Neural cell (in vitro differentiated cells): ENCODE measurements at regions not wholly inside any gene's neighbourhood (a gene's known extent, or its start where the extent isn't known, plus 50 kb on each side); places are given as distances from the start of the nearest gene placed in this dataset.

Experiments used
- H2AFZ ChIP-seq: fragments of 200-600, 300-800 bp; sonication (generic), shearing (Covaris generic); 2 replicates; pipeline ENCODE4 v1.6.0; 2014; ENCODE audit warnings: low read depth, mild to moderate bottlenecking, antibody characterized with exemption, low read length, moderate library complexity
- H3F3A ChIP-seq: fragments of 200-600 bp; shearing (Covaris generic); 2 replicates; pipeline ENCODE4 v1.6.1; 2016; ENCODE audit warnings: mild to moderate bottlenecking, moderate library complexity, mixed read lengths, antibody characterized with exemption, low read length; ENCODE audit not compliant: insufficient read depth, poor library complexity, severe bottlenecking
- H3K27ac ChIP-seq: fragments of 200-600, 300-800 bp; sonication (generic), shearing (Covaris generic); 2 replicates; pipeline ENCODE4 v1.5.1; 2014; ENCODE audit warnings: mild to moderate bottlenecking, low read length, moderate library complexity
- H3K27me3 ChIP-seq: fragments of 300-800, 200-600 bp; sonication (generic), shearing (Covaris generic); 2 replicates; pipeline ENCODE4 v1.6.0; 2014; ENCODE audit warnings: mild to moderate bottlenecking, low read depth, low read length, moderate library complexity; ENCODE audit not compliant: insufficient read depth
- H3K36me3 ChIP-seq: fragments of 300-800, 200-600 bp; sonication (generic), shearing (Covaris generic); 2 replicates; pipeline ENCODE4 v1.5.1; 2014; ENCODE audit warnings: mild to moderate bottlenecking, antibody characterized with exemption, low read length, moderate library complexity; ENCODE audit not compliant: insufficient read depth
- H3K4me2 ChIP-seq: fragments of 300-800, 200-600 bp; sonication (generic), shearing (Covaris generic); 2 replicates; pipeline ENCODE4 v1.6.0; 2014; ENCODE audit warnings: mild to moderate bottlenecking, low read length
- H3K4me3 ChIP-seq: fragments of 300-800, 200-600 bp; sonication (generic), shearing (Covaris generic); 2 replicates; pipeline ENCODE4 v1.5.1; 2014; ENCODE audit warnings: mild to moderate bottlenecking, low read length, moderate library complexity
- H3K79me2 ChIP-seq: fragments of 200-600 bp; shearing (Covaris generic); replicated peaks from 2 replicates; pipeline ENCODE4 v1.6.0; 2014; ENCODE audit warnings: mild to moderate bottlenecking, low read length, moderate library complexity; ENCODE audit not compliant: insufficient read depth
- H3K9ac ChIP-seq: fragments of 300-800, 200-600 bp; sonication (generic), shearing (Covaris generic); 2 replicates; pipeline ENCODE4 v1.6.1; 2016; ENCODE audit warnings: mild to moderate bottlenecking, low read length, mixed read lengths
- H3K9me2 ChIP-seq: fragments of 200-600 bp; shearing (Covaris generic); 2 replicates; pipeline ENCODE4 v1.6.1; 2016; ENCODE audit warnings: mild to moderate bottlenecking, low read length, mixed read lengths; ENCODE audit not compliant: insufficient read depth
- H3K9me3 ChIP-seq: fragments of 200-600, 300-800 bp; sonication (generic), shearing (Covaris generic); 2 replicates; pipeline ENCODE4 v1.6.1; 2016; ENCODE audit warnings: mild to moderate bottlenecking, mixed run types, low read length, moderate library complexity, mixed read lengths
- H4K20me1 ChIP-seq: fragments of 200-600 bp; shearing (Covaris generic); 2 replicates; pipeline ENCODE4 v1.6.1; 2016; ENCODE audit warnings: mild to moderate bottlenecking, mixed run types; ENCODE audit not compliant: insufficient read depth
- CTCF ChIP-seq: fragments of 450-650 bp; IDR thresholded peaks from 2 replicates; pipeline ENCODE4 v1.5.1; 2014; ENCODE audit warnings: antibody characterized with exemption, mild to moderate bottlenecking, moderate library complexity; ENCODE audit not compliant: poor library complexity, severe bottlenecking
- EP300 ChIP-seq: fragments of 450-650 bp; conservative IDR thresholded peaks from 2 replicates; pipeline ENCODE4 v1.6.1; 2014; ENCODE audit warnings: antibody characterized with exemption, mild to moderate bottlenecking, moderate library complexity; ENCODE audit not compliant: poor library complexity, severe bottlenecking
- EZH2 ChIP-seq: fragments of 200-600, 300-800 bp; shearing (Covaris generic), sonication (generic); IDR thresholded peaks from 2 replicates; pipeline ENCODE4 v1.6.1; 2014; ENCODE audit warnings: antibody characterized with exemption, low read length, borderline replicate concordance, mild to moderate bottlenecking; ENCODE audit not compliant: insufficient read depth, poor library complexity, severe bottlenecking
- MXI1 ChIP-seq: fragments of 450-650 bp; conservative IDR thresholded peaks from 2 replicates; pipeline ENCODE4 v1.6.1; 2014; ENCODE audit warnings: antibody characterized with exemption, mild to moderate bottlenecking; ENCODE audit not compliant: poor library complexity, severe bottlenecking
- POLR2AphosphoS5 ChIP-seq: IDR thresholded peaks from 2 replicates; pipeline ENCODE4 v1.6.1; 2012
- RAD21 ChIP-seq: fragments of 450-650 bp; conservative IDR thresholded peaks from 2 replicates; pipeline ENCODE4 v1.6.1; 2014; ENCODE audit warnings: antibody characterized with exemption, mild to moderate bottlenecking, moderate library complexity
- REST ChIP-seq: IDR thresholded peaks from 2 replicates; pipeline ENCODE4 v1.6.1; 2012; ENCODE audit warnings: borderline replicate concordance
- SMC3 ChIP-seq: fragments of 450-650 bp; conservative IDR thresholded peaks from 2 replicates; pipeline ENCODE4 v1.6.1; 2014; ENCODE audit warnings: antibody characterized with exemption, mild to moderate bottlenecking, moderate library complexity; ENCODE audit not compliant: poor library complexity
- TAF1 ChIP-seq: IDR thresholded peaks from 2 replicates; pipeline ENCODE4 v1.6.1; 2012; ENCODE audit warnings: low read depth

GRCh38 chr15:96891046-96891445, 560.5 kb downstream of the NR2F2 start:
- Histone ChIP-seq H2AFZ (no peak overlapping the region), H3K9me3 (no peaks in the 10 kb centered on the region), H4K20me1 (no peaks in the 10 kb centered on the region), H3K9me2 (no peaks in the 10 kb centered on the region), H3K27ac (no peak overlapping the region), H3K36me3 (no peaks in the 10 kb centered on the region), H3K4me3 (no peak overlapping the region), H3K79me2 (no peaks in the 10 kb centered on the region), H3F3A (no peaks in the 10 kb centered on the region), H3K4me2 (no peak overlapping the region), H3K27me3 (peaks cover 39% of the 10 kb centered on the region), H3K9ac (no peak overlapping the region)
- no peak for TF ChIP-seq EP300
- no peak for TF ChIP-seq POLR2AphosphoS5
- TF ChIP-seq CTCF, result no peak
- TF ChIP-seq MXI1, result no peak
- TF ChIP-seq EZH2, result no peak
- no peak for TF ChIP-seq SMC3
- TF ChIP-seq RAD21, result no peak
- TF ChIP-seq REST, result no peak
- no peak for TF ChIP-seq TAF1

GRCh38 chr15:96893159-96893906, 562.8 kb downstream of the NR2F2 start:
- TF ChIP-seq POLR2AphosphoS5 (no peak), RAD21 (peak; percentile 83), CTCF (peak; percentile 81), SMC3 (peak; percentile 87)
- Histone ChIP-seq H3K9ac (no peak overlapping the region), H3K4me2 (no peak overlapping the region)

More at GRCh38 chr15:96893159-96893906, 562.8 kb downstream of the NR2F2 start:
- no peaks in the 10 kb centered on the region for H4K20me1 ChIP-seq
- H3K36me3 ChIP-seq, result no peaks in the 10 kb centered on the region
- no peaks in the 10 kb centered on the region for H3K79me2 ChIP-seq
- H3K27me3 ChIP-seq, result peaks cover 39% of the 10 kb centered on the region
- H2AFZ ChIP-seq, result no peak overlapping the region
- H3K4me3 ChIP-seq, result no peak overlapping the region
- no peak overlapping the region for H3K27ac ChIP-seq
- no peaks in the 10 kb centered on the region for H3K9me3 ChIP-seq
- H3F3A ChIP-seq, result no peaks in the 10 kb centered on the region
- no peaks in the 10 kb centered on the region for H3K9me2 ChIP-seq
